GM19035 (cell line): ENCODE measurements at regions not wholly inside any gene's neighbourhood (a gene's known extent, or its start where the extent isn't known, plus 50 kb on each side); places are given as distances from the start of the nearest gene placed in this dataset.
"Not testable (repeated sequence)": the region's sequence is repeated elsewhere in the genome, so short reads cannot be mapped to it uniquely, and the experiment has no call there.

Experiments
- ATAC-seq: cut with Tn5 transposase; IDR thresholded peaks from one replicate; pipeline ENCODE4 v1.9.1; 2021; ENCODE audit not compliant: unreplicated experiment

DNA sequence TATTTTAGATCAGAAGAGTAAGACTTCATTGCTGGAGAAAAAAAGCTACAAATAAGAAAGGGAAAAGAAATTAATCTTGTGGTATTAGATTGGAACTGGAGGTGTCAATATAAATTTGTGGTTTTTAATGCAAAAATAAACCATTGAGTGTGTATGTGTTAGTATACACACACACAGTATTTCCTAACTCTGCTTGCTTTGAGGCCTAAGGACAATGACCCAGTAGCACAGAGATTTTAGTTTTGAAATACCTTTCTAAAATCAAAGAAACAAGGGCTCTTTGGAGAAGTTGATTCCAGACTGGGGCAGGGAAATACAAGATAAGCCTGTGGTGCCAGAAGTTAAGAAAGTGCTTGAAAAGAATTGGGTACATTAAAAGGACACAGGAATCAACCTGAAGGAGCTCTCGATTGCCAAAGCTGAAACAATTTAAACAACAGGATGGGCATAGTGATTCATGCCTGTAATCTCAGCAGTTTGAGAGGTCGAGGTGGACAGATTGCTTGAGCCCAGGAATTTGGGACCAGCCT lies 84.6 kb upstream of the DTNBP1 start:
- ATAC-seq: no peak

DNA sequence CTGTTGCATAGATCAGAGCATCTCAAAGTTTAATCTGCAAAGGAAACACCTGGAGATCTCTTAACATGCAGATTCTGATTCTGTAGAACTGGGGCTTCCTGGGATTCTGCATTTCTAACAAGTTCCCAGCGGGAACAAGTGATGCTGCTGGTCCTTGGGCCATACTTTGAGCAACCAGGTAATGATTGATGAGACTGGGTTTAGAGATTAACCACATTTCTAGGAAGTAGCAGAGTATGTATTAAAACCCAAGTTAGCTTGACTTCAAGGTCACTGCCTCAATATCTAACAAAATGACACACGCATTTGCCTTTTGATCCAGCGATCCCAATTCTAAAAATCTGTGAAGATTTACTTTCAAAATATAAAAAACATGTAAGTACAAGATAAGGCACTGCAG lies 83.0 kb upstream of the DTNBP1 start:
- no peak for ATAC-seq

DNA sequence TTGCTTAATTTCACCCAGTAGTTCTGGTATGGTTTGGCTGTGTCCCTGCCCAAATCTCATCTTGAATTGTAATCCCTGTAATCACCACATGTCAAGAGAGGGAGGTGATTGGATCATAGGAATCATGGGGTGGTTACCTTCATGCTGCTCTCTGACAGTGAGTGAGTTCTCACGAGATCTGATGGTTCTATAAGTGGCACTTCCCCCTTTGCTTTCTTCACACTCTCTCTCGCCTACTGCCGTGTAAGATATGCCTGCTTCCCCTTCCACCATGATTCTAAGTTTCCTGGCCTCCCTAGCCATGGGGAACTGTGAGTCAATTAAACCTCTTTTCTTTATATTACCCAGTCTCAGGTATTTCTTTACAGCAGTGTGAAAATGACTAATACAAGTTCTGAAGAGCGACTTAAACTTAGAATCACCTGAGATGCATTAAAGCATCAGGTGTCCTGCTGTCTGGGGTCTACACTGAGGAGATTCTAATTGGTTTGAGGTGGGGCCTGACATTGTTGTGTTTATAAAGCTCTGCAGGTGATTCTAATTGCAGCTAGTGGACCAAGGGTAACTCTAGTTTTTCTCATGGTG lies 82.1 kb upstream of the DTNBP1 start:
- ATAC-seq: no peak

DNA sequence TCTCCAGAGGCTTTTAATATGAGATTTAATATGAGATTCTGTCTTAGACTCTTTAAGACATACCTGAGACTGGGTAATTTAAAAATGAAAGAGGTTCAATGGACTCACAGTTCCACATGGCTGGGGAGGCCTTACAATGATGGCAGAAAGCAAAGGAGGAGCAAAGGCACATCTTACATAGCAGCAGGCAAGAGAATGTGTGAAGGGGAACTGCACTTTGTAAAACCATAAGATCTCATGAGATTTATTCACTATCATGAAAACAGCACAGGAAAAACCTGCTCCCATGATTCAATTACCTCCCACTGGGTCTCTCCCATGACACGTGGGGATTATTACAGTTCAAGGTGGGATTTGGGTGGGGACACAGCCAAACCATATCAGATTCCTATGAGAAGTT lies 79.2 kb upstream of the DTNBP1 start:
- ATAC-seq: not testable (repeated sequence)

DNA sequence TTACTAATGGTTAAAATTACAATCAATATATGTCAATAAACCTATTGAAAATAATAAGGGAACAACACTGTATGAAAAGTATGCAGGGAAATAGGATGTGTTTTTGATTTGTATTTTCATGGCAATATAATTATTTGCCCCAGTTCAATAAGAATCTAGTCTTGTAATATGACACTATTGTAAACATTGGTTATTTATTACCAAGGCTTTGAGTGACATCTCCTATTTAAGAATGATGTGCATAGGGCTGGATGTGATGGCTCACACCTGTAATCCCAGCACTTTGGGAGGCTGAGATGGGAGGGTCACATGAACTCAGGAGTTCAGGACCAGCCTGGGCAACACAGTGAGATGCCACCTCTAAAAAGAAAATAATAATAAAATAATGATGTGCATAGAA lies 78.6 kb upstream of the DTNBP1 start:
- no peak for ATAC-seq

DNA sequence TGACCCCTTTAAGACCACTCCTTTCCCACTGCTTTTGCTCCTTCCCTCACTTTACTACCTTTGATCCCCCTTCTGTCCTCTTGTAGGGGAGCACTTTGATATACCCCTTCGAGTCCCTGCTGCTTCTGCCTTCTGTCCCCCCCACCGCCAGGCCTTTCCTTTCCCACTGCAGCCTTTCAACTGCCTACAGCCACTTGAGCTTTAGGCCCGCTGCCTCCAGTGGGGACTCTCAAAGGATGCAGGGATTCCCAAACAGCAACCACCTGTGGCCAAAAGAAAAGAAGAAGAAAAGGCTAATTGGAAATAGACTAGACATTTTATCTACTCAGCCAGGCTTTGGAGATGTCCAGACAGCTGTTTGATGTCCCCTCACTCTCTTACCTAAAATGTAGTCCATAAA lies 77.0 kb upstream of the DTNBP1 start:
- no peak for ATAC-seq

DNA sequence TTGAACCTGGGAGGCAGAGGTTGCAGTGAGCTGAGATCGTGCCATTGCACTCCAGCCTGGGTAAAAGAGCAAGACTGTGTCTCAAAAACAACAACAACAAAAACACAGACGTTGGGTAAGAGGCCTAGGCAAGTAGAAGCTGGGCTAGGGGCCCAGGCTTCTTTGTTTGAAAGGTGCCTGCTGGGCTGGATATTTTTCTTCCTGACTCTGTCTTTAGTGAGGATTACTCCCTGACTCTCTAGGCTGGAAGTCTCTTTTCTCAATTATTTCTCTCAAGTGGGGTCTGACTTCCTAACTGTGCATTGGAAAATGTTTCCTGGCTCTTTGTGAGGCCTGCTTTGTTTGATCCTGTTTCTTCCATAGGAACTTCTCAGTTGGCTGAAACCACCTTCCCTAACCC lies 76.5 kb upstream of the DTNBP1 start:
- no peak for ATAC-seq

DNA sequence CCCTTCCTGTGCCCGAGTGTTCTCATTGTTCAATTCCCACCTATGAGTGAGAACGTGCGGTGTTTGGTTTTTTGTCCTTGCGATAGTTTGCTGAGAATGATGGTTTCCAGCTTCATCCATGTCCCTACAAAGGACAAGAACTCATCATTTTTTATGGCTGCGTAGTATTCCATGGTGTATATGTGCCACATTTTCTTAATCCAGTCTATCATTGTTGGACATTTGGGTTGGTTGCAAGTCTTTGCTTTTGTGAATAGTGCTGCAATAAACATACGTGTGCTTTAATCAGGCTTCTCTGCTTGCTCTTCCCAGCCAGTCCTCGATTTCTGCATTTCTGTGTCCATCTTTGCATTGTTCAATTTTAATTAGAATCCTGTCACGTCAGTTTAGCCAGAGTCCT lies 75.4 kb upstream of the DTNBP1 start:
- not testable (repeated sequence) for ATAC-seq

DNA sequence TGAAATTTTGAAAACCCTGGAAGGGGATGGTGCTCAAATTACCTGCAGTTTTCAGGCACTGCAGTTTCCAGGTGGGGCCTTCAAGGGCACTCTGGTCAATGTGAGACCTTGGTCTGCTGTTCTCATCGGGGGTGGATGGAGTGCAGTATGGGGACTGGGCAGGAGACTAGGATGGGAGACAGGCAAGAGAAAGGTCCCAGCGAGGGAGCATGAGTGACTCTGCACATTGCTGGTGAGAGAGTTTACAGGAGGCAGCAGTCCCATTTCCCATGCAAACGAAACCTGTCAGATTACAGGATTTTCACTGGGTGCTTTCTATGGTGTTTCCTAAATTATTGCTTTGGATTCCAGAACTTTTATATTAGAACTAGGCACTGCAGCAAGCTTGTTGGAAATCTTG lies 73.5 kb upstream of the DTNBP1 start:
- no peak for ATAC-seq

DNA sequence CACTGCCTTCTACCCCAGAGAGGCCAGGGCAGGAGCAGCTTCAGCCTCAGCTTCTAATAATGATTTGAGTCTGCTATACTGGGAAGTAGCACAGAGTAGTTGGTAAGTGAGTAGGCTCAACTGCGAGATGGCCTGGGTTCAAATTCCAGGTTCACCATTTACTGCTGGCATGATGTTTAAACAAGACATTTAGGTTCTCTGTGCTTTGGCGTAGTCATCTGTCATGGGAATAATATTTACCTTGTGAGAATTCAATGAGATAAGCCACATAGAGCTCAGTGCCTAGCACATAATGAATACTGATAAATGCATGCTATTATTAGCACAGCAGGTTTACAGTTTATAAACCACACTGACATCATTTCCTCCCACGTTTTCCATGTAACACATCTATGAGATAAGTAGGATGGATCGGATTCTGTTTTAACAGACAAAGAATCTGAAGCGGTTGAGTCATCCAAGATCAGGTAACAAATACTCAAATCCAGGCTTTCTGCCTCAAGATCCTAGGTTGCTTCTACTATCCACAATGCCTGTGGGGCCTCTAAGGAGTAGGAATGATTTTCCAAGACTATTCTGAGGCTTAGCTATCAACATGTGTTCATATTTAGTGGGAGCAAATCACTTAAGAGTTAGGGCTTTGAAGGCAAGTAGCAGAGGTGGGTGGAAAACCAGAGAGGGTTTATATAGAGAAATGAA lies 72.9 kb upstream of the DTNBP1 start:
- no peak for ATAC-seq

DNA sequence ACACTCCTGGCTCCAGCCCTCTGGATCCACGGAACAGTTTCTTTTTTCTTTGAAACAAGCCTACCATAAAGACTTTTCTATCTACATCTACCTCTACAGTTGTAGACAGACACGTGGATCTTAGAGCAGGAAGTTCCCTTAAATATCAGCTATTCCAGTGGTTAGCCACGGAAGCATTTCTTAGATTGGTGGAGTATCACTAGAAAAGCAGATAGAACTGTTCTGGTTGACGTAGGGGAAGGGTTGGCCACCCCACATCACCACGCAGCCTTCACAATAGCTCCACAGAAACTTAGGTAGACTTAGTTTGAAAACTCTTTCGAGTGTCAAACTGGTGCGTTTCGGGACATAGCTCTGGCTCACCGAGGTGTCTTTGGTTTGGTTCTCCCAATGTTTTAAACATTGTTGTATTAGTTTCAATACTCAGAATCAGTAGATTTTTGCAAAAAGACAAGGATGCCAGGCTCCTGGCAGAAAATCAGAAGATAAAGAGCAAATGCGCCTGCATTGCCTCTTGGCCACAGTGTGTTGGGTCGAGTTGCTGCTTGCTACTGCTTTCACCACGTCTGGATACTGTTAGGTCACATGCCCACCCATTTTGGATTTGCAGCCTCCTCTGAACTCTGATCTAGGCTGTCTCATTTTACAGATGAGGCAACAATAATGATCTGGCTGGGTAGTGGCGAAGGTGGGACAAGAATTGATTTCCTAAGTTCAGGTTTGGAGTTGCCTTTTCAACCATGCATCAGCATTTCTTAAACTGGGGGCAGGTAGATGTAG lies 71.5 kb upstream of the DTNBP1 start:
- no peak for ATAC-seq

DNA sequence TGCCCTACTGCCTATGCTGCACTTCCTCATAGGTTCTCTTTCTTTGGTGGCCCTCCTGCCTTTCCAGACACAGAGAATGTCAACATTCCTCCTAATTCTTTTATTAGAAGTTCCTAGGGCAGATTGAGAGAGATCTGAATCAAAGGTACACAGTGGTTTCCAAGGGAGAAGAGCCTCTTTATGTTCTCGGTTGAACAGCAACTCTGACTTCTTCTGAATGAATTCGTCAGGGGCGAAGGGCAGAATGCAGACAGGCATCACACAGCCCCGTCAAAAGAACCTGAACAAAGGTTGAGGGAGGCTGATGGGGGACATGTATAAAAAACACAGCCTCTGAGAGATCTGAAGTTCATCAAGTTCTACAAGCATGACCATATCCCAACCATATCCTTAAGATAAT lies 68.1 kb upstream of the DTNBP1 start:
- no peak for ATAC-seq

DNA sequence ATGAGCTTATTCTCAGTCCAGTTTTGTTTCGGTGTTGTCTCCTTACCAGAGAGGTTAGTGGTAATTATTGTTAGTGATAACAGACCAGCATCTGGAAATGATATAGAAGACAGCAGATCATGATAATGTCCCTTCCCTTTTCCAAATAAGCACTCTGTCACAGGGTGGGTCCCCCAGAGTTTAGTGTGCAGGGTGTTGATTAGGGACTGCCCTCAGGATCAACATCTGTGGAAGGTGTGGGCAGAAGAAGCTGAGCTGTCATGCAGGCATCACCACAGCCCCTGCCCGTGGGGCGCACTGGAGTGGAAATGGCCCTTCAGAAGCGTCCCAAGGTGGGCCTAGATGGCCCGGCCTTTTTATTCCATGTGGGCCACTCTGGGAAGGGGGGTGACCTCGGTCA lies 67.6 kb upstream of the DTNBP1 start:
- no peak for ATAC-seq

DNA sequence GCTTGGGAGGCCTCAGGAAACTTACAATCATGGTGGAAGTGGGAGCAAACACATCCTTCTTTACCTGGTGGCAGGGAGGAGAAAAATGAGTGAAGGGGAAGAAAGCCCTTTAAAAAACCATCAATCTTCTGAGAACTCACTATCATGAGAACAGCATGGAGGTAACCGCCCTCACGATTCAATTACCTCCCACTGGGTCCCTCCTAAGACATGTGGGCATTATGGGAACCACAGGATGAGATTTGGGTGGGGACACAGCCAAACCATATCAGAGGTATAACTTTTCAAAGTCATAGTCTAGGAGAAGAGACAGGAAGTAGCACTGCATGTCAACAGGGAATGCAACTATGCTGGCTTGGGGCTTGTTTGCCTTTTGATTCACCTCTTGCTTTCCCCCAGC lies 59.9 kb upstream of the DTNBP1 start:
- no peak for ATAC-seq

DNA sequence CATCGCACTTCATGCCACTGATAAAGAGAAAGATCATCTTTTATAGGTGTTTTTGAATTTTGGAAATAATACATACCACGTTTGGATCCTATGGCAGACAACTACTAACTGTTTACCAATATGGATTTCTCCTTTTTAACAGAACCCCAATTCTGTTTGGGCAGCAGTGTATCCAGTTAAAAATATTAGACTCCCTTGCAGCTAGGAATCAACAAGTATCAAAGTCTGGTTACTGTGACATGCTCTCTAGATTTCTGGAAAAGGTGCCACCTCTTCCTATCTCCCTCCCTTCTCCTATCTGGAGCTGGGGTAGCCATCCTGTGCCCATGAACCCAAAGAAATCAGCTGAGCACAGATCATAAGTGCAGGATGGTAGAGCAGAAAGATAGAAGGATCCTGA lies 54.1 kb upstream of the DTNBP1 start:
- no peak for ATAC-seq

DNA sequence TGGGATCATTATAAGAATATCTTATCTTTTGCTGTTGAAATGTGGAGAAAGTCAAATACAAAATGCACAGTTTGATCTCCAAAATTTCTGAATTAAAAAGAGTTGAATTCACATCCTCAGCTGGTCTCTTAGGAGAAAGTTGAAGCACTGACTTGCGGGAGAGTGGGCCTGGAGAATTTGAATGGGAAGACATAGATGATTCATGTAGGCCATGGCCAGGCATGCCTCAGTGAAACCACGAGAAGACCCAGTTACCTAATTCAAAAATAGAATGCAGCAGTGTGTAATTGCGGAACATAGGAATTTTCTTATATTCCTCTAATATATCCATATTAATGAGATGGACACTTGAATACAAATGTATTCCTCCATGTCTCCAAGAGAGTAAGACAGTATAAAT lies 53.0 kb upstream of the DTNBP1 start:
- no peak for ATAC-seq

DNA sequence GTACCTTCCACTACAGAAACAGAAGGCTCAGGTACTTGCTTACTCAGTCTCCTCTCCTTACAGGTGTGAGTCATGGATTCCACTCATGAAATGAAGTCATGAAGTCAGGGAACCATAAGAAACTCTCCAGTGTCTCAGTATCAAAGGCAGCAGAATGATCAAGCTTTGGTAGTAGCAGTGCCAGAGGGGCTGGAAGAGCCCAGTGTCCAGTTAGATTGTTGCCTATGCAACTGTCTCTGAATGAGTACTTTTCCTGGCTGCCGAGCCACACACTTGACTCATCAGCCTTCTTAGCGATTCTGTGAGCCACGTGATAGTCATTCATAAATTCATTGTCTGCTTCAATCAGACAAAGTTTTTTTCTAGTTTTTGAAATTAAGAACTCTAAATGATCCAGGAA lies 52.2 kb upstream of the DTNBP1 start:
- ATAC-seq: no peak

DNA sequence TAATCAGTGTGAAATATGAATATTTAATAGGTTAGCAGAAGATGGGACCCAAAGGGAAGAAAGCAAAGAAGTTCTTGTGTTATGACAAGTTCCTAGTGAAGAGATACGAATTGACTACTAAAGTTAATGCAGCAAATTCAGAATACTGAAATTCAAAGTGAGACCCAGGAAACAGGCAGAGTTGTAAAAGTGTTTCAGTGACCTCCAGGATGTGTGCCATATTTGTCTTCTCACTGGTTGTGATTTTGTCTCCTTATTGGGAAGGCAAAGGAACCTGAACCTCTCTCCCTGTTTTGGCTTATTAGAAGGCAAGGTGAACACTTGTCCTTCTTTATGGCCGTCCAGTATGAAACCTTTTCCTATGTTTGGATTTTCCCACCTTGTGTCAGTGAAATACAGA lies 51.8 kb upstream of the DTNBP1 start:
- no peak for ATAC-seq

DNA sequence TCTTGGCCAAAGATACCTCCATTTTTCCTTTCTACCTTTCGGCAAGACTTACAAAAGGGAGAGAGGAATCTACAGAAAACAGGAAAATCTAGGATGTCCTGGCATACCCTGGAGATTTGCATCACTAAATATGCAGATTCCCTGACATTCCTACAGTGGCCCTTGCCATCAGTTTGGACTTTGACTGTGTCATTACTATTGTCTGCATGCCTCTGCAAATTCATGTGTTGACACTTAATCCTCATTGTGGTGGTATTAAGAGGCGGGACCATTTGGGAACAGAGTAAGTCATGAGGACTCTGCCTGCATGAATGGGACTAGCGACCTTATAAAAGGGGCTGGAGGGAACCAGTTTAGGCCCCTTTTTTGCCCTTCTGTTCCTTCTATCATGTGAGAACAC lies 50.5 kb upstream of the DTNBP1 start:
- ATAC-seq: no peak

DNA sequence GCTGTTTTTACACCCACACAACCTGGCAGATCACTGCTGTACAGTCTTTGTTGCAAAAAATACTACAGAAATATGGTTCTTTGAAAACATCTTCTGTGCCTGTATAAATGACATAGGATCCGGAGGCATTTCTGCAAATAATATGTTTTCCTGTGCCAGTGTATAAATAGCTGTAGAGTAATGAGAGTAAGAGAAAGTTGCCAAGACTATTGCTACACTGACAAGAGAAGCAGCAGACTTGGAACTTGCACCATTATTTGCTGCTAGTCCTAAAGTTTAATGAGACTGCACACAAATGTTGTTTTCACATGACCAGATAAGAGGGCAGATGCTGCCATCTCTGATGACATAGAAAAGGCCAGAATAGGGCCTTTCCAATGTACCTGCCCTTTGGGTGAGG lies 50.0 kb upstream of the DTNBP1 start:
- ATAC-seq: no peak
